OCI-LY1 (cell line): ENCODE measurements at regions not wholly inside any gene's neighbourhood (a gene's known extent, or its start where the extent isn't known, plus 50 kb on each side); places are given as distances from the start of the nearest gene placed in this dataset.

Experiments
- EZH2 ChIP-seq: fragments of 200-600 bp; sonication (generic), shearing (Covaris generic); IDR thresholded peaks from 2 replicates; pipeline ENCODE4 v1.8.0; 2017; ENCODE audit warnings: borderline replicate concordance, mixed run types, mild to moderate bottlenecking, antibody characterized with exemption, low read length, moderate library complexity, mixed read lengths
- TF ChIP-seq, protein P1 (sequence below): fragments of 200-600 bp; sonication (generic), shearing (Covaris generic); IDR thresholded peaks from 2 replicates; pipeline ENCODE4 v1.5.1; 2017; ENCODE audit warnings: mild to moderate bottlenecking, antibody characterized with exemption, low read length, moderate library complexity, mixed read lengths

GRCh38 chr3:176051766-176052165 lies 1145.5 kb downstream of the TBL1XR1 start:
- TF ChIP-seq, protein P1, sequence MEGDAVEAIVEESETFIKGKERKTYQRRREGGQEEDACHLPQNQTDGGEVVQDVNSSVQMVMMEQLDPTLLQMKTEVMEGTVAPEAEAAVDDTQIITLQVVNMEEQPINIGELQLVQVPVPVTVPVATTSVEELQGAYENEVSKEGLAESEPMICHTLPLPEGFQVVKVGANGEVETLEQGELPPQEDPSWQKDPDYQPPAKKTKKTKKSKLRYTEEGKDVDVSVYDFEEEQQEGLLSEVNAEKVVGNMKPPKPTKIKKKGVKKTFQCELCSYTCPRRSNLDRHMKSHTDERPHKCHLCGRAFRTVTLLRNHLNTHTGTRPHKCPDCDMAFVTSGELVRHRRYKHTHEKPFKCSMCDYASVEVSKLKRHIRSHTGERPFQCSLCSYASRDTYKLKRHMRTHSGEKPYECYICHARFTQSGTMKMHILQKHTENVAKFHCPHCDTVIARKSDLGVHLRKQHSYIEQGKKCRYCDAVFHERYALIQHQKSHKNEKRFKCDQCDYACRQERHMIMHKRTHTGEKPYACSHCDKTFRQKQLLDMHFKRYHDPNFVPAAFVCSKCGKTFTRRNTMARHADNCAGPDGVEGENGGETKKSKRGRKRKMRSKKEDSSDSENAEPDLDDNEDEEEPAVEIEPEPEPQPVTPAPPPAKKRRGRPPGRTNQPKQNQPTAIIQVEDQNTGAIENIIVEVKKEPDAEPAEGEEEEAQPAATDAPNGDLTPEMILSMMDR, result no peak
- TF ChIP-seq EZH2, result no peak
